RCC 7860 (cell line): ENCODE measurements at regions not wholly inside any gene's neighbourhood (a gene's known extent, or its start where the extent isn't known, plus 50 kb on each side); places are given as distances from the start of the nearest gene placed in this dataset.
"Not testable (repeated sequence)": the region's sequence is repeated elsewhere in the genome, so short reads cannot be mapped to it uniquely, and the experiment has no call there.

ENCODE experiments used
- DNase-seq: peaks from one replicate; pipeline ENCODE4 v3.0.0-alpha.2; 2015; ENCODE audit warnings: low spot score
- FAIRE-seq: peaks from 2 replicates; lab custom pipeline; 2012; peaks lifted over from hg19 to GRCh38; lab: Jason Lieb, UNC

DNA sequence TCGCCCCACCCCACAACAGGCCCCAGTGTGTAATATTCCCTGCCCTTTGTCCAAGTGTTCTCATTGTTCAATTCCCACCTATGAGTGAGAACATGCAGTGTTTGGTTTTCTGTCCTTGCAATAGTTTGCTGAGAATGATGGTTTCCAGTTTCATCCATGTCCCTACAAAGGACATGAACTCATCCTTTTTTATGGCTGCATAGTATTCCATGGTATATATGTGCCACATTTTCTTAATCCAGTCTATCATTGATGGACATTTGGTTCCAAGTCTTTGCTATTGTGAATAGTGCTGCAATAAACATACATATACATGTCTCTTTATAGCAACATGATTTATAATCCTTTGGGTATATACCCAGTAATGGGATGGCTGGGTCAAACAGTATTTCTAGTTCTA, 132.7 kb downstream of the SNX10 start:
- DNase-seq, FAIRE-seq: not testable (repeated sequence)

DNA sequence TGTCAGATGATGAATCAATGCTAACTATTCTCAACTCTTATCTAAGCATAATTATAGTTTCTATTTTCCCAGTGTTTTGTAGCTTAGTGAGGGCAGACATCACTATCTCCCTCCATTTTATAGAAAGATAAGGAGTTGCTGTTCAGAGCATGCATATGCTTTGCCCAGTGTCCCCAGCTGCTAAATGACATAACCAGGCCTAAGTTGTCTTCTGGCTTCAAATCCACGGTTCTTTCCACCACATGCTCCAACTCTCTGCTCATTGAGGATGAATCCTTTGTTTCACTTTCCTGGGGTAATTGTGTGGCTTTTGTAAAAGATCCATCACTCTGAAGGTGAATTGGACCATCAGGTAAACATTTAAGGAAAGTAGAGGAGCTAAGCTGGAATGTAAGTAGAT, 134.0 kb downstream of the SNX10 start:
- FAIRE-seq (no peak), DNase-seq (no peak)

DNA sequence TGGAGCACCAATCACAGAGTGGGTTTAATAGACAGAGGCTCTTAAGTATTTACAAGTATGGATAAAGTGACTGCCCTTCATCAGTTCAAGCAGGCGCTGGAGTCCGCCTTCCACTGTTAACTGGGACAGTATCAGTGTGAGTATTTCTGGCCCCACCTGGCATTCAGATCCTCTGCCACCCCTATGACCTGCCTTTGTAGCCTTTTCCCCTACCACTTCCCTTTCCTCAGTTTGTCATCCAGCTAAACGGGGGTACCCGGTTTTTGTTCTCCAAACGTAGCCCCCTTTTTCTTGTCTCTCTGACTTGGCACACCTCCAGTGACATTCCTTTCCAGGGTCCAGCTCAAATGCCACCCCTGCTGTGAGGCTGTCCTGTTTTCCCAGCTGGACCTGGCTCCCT, 134.4 kb downstream of the SNX10 start:
- DNase-seq: no peak
- FAIRE-seq: no peak

DNA sequence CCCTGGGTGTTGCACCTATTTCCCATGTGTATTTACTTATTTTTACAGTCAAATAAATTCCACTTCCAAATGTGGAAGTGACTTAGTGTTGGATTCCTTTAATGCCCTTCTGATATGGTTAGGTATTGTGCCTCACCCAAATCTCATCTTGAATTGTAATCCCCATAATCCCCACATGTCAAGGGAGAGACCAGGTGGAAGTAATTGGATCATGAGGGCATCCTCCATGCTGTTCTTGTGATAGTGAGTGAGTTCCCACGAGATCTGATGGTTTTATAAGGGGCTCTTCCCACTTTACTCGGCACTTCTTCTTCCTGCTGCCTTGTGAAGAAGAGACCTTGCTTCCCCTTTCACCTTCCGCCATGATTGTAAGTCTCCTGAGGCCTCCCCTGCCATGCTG, 136.9 kb downstream of the SNX10 start:
- DNase-seq (no peak), FAIRE-seq (no peak)

DNA sequence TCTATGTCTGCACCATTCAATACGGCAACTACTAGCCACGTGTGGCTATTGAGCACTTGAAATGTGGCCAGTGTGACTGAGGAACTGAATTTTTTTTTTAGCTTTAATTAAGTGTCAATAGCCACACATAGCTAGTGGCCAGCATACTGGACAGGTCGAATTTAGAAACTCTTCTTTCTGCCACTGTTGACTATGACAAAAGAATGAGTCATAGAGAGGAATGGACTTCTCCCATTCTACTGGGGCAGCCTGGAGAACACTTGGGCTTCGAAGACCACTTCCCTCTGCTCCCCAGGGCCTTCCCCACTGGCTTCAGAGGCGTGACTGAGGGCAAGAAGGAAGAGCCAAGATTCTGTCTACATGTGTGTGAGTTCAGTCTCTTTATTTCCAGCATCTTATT, 137.5 kb downstream of the SNX10 start:
- DNase-seq: no peak
- no peak for FAIRE-seq

DNA sequence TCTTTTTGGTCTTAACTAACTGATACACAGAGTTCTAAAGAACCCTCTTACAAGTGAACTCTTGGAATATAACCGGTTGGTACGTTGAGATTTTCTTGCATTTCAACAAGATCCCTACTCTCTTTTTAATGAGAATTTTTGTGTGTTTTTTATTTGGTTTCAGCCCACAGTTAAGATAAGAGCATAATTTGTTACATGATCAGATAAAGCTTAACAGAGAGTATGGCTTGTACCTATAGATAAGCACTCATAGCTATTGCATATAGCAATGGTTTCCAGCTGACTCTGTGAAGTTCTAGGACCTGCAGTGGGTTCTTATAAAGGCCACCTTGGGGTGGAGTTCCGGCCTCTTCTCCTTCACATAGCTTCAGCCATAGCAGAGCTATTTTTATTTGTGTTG, 143.3 kb downstream of the SNX10 start:
- no peak for FAIRE-seq
- DNase-seq: no peak

DNA sequence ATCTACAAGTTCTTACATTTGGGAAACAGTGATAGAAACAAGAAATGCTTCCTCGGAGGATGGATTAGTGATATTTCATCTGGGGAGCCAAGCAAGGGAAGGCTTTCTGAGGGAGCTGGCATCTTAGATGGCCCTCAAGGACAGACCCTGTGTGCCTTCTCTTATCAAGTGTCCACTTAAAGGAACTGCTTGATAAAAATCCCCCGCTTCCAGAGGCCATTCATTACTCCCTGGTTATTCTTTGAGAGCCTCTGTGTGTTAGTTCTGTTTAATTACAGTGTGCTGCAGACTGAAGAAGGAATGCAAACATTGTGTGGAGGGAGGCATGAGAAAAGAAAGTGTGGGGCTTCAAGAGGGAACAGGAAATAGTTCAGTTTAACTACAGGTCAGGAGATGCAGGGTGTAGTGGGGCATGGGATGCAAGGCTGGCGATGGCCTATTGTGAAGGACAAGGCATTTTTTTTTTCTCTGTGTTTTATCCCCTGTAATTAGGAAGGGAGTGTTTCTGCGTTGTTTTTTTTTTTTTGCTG, 145.4 kb downstream of the SNX10 start:
- DNase-seq: no peak
- no peak for FAIRE-seq

DNA sequence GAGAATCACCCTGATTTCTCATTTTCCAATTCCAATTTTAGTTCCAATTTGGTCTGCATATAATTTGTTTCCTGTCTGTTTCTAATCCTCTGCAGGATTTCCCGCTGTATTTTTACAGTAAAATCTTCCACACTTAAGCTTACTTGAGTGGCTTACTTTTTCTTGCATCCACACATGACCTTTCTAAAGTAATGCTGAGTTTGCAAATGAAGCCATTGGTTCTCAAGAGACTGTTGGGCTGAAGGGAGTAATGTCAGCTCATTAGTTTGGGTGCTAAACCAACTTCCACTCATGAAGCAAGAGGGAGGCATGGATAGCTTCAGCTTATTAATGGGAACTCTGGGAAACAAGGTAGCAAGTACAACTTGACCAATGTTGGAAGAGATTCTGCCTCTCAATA, 146.4 kb downstream of the SNX10 start:
- DNase-seq (no peak), FAIRE-seq (no peak)

DNA sequence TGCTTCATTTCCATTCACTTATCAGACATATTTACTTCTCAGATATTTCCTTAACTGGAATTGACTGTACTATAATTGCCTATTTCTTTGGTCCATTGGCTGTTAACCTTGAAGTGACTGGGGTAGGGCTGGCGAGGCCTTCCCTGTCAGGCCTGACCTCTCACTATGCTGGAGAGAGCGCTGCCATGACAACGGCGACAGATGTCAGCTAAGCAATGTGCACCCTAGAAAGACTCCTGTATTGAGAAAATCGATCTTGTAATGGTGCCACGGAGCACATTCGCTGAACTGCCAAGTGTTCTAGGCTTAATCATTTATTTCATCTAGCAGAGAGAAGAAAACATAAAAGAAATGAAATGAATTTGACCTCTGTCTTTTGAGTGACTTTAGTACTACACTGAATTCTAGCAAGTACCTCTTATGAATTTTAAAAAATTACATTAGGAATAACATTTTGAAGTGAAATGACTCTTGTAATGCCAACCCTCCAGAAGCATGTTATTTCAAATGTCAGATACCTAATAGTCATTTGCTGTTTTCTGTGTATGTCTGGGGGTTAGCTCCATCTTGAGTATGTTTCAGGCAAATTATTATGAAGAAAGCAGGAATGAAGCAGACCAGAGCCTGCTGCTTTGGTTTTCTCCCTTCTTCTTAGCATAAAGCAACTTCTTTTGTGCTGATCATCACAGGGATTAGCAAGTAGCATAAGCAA, 148.0 kb downstream of the SNX10 start:
- no peak for DNase-seq
- FAIRE-seq: no peak

DNA sequence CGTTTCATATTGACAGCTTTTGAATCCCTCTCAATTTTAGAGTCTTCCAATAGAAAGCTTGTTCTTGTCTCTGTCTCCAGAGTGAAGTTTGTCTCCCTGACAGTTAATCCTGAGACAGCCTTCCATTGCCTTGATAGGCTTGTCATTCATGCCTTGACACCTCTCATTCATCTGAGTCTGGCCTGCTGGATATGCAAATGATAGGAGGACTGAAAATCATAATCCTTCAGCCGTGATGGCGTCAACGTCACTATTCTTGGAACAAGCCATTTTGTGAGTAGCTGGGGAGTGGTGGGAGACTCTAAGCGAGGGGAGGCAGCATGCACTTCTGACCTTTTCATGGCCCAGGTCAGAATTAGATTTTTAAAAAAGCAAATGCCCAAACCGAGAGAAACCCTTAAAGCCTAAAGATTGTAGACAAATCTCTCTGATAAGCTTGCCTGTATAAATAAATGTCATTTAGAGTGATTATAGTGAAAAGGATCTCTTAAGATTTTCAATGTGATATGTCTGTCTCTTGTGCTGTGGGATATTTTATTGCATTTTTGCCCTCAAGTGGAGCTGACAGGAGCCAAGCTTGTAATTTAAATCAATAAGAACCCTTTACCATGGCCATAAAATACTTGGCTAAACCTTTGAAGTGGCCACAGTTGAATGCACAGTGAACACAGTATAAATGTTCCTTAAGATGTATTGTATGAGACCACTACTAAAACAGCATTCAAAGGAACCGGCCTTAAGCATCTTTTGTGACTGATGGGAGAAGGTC, 148.8 kb downstream of the SNX10 start:
- FAIRE-seq: no peak
- DNase-seq: no peak

DNA sequence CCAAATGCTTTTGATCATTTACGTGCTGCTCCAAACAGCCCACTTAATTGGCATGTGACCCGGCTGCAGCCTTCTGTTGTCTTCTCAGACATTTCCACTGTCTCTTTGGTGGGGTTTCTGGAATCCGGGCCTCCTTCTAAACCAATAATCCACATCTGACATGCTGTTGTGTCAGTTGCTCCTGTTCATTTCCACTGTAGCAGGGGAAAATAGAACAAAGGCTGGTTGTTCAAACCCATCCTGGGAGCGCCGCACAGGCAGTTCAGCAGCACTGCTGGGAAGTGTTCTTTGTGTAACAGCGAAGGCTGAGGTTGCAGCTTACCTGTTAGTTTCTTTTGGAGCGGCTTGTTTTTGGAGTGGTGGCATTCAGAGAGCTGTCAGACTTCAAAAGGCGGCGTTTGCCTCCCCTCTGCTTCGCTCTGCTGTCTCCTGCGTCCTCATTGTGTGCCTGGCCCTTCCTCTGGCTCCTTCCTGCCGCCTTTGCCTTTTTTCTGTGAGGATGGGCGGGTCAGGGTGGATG, 149.4 kb downstream of the SNX10 start:
- DNase-seq (no peak), FAIRE-seq (no peak)

DNA sequence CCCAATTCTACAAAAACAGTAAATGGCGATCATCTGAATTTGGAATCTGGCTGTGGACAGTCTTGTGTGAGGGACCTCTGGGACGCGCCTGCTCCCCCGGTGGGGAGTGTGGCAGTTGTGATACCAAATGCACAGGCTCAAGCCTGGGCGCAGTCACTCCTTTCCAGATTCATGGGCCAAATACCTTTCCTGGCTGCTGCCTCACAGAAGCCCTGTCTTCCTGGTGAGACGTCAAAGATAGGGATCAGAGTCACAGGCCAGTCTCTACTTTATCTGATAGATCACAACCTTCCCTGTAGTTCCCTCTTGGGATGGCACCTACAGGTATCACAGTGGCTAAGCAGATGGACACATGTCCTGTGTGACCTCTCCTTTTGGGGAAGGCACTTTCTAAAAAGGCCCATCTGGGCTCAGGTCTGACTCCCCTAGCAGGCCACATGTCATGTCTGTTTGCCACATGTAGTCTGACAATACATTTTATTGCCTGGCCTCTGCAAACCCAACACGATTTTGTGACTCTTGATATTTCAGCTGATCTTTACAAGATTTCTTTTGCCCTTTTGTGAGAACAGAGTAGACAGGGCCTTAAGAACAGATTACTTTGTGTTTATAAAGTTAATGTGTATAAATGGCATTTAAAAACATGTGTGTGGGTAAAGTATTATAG, 150.1 kb downstream of the SNX10 start:
- DNase-seq: no peak
- no peak for FAIRE-seq

DNA sequence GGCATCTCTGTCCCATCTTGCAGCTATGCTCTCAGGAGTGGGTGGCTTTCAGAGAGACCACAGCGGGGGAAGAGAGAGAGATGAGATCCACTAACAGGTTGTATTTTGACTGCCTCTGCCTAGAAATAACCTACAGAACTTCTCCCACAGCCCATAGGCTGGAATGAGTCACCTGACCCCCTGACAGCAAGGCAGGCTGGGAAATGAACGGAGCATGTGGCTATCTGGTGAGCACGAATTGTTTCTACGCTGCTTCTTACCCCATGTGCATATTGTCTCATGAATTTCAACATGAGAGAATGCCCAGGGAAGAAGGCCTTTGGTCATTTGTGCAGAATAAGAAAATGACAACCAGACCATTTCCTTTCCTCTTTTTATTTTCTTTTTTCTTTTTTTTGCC, 151.3 kb downstream of the SNX10 start:
- DNase-seq (no peak), FAIRE-seq (no peak)

DNA sequence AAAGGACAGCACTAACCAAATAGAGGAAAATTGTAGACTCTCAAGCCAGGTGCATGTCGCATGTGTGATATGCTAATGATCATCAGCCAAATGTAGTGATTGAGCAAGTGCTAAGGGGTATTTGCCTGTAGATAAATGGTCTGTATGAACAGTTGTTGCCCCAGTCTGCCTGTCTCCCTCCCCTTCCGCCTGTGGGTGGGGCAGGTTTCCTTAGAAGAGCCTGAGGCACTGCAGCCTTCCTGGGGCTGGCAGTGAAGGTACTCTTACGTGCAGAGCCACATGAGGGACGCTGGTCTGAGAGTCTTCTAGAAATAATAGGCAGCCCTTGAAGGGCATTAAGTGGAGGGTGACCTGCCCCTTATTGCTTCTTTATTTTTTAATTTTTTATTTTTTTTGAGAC, 152.1 kb downstream of the SNX10 start:
- FAIRE-seq: no peak
- DNase-seq: no peak

DNA sequence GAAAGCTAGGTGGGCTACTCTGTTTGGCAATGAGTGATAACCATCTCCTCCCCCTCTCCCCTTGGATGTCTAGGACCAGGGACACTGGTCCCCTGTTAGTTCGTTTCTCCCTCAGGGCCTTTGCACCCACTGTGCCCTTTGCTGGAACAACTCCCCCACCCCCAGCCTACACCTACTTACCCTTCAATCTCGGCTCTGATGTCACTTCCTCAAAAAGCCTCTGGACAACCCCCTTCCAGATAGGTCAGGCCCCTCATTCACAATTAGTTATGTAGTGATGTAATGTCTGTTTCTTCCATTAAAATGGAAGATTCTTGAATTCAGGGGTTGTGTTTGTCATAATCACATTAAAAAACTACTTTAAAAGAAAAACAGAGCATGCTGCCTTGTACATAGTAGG, 152.9 kb downstream of the SNX10 start:
- FAIRE-seq: no peak
- no peak for DNase-seq

DNA sequence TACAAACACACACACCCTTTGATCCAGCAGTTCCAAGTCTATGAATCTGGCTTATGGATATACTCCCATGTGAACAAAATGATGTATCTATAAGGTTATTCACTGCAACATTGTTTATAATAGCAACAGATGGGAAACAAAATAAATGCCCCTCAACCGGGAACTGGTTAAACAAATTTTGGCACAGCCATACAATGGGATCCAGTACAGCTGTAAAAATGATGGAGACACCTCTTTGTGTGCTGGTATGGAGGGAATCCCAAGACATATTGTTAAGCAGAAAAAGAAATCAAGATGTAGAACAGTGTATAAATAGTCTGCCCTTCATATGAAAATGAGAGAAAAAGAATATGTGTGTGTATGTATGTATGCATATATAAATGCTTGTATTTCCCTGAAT, 155.5 kb downstream of the SNX10 start:
- DNase-seq (no peak), FAIRE-seq (no peak)

DNA sequence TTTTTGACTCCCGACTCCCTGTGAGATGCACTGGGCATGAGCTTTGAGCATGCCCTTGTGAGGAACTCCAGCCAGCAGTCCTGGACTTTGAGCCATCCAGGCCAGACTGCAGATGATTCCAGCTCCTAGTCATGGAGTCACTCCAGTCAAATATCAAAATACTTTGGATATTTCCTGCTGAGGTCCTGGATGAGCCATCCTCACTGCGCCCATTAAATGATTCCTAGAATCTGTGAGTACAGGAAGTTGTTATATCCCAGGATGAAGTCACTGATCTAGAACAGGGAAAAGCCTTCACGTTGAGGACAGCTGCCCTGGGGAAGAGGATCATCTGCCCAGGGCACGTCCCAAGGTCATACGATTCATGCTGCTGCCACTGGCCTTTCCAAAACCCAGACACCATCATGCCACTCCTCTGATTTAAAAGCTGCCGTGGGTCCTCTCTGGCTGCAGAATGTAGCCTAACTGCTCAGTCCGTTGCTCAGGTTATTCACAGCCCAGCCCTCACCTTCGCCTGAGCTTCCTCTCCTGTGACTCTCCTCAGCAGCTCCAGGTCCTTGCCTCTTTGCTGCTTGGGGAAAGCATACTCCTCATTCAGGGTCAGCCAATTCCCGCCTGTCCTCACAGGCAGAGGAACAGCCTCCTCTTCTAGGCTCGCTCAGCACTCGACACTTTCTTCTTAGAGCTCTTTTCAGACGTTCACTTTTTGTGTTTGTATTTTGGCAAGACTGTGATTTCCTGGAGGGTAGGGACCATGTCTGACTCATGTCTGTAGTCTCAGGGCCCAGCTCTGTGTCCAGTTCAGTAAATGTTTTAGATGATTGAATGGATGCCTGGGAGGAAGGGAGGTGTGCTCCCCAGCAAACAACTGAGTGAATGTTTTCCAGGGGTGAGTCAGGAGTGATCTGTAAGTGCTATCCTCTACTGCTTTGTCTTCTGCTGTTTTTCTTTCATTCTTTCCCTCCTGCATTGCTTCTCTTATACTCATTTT, 157.8 kb downstream of the SNX10 start:
- peak; percentile 95 for FAIRE-seq
- peak; percentile 94 for DNase-seq

DNA sequence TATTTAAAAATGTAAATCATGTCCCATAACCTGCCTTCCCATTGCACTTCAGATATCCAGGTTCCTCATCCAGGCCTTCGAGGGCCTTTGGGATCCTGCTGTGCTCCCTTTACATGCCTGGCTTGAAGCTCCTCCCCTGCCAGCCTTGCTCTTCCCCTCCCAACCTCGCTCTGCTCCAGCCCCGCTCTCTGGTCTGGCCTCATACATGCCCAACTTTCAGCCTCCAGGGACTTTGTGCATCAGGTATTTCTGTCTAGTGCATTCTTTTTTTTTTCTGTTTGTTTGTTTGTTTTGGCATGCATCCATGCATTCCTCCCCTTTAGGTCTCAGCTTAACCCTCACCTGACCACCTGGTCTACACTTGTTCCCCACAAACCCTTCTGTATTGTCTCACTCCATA, 160.3 kb downstream of the SNX10 start:
- DNase-seq (no peak), FAIRE-seq (no peak)

DNA sequence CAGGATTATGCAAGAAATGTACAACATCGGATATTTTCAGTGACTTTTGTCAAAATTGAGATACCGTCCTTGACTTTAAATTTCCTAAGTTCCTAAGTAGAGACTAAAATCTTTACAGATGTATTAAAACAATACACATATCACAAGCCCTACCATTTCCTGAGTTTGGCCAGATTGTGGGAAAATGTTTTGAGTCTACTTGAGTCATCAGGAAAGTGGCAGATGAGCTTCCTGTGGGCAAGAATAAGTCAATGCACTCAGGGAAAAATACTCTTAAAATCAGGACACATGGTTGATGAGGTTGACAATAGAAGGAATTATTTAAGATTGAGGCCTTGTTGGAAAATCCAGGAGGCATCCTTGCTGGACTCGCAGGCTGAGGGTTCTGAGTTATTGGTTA, 162.5 kb downstream of the SNX10 start:
- FAIRE-seq (peak; percentile 35), DNase-seq (no peak)

DNA sequence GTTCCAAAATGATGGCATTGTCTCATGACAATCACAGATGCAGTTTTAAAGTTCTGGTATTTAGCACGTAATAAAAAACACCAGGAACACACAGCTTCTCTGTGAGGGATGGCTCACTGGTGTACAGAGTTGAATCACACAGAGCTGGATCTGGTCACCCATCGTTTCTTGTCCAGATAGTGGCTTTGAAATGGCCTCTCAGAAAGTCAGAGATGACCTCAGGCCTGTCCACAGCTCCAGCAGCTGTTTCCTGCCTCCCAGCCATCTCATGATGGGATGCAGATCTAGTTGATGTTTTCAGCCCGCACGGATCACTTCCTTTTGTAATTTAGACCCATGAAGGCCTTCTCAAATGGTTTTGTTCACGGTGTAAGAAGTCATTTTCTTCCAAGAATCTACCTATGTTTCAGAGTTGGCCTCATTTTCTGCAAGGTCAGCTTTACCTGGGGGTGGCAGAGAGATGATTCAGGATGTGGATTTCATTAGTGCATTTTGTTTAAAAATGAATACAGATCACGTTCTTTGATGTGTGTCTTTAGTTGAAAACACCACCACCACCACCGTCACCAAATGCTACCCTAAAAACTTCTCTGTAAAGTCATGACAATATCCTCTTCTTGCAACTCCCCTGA, 166.2 kb downstream of the SNX10 start:
- FAIRE-seq (no peak), DNase-seq (no peak)
